ENCODE measurements at regions not wholly inside any gene's neighbourhood (a gene's known extent, or its start where the extent isn't known, plus 50 kb on each side); places are given as distances from the start of the nearest gene placed in this dataset.

DNA sequence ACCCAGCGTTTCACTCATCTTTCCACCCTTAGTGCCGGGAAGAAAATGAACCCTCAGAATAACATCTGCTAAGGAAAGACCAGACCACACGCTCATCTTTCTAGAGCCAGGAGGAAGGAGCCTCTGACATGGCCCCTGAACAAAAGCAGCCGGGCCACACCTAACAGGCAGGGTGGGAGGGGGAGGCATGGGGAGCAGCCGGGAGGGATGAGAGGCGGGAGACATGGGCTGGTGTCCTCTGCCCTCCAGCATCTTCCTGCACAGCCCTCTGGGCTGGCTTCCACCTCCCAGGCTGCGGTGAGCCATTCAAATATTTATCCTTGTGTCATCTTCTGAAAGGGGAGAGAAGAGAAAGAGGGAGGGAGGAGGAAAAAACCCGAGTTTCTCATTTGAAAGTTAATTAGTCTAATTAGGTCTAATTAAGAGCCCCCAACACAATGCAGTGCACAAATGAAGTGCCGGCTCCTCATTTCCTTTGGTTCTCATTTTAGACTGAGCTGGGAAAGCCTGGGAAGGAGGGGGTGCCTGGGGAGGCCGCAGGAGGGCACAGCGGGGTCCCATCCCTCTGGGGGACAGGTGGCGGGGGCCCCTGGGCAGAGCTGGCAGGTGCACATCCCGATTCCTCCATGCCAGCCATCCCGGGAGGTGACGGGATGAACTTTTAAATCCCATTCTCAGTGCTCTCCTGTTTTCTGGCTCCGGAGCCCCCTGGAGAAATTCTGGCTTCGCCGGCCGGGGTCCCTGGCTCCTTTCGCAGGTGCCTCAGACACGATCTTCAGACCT is 90.5 kb downstream of the ENGASE start:
- no peak for DNase-seq

DNA sequence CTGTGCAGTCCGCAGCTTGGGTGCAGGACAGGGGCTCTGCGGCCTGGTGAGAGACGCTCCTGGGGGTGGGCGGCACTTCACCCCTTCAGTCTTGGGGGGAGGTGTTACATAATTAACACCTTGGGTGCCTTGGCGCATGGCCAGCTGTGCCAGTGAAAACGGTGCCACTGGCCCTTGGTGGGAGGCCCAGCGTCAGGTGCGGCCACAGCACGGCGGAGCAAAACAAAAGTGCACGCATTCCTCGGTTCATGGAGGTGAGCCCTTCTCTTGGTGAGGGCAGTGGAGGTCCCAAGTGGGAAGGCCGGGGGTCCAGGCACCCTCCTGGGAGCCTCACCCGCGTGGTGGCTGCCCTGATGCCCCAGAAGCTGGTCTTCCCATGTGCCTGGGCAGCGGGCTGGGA is 89.8 kb downstream of the ENGASE start:
- DNase-seq: no peak

DNA sequence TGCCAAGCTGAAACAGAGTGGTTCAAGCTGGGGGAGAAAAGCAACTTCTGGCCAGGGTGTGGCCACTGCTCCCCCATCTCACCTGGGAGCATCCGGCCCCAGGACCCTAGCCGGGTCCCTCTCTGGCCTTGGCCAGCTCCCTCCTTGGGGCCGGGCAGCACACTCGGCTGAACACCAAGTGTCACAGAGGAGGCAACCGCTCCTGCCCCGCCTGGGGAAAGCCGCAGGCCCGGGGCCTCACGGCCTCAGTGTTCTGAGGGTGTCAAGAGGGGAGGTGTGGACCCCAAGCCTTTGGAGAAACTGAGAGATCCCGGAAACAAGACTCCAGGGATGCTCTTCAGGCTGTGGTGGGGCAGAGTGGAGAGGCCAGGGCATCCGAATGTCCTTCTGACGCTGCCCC is 88.4 kb downstream of the ENGASE start:
- no peak for DNase-seq

DNA sequence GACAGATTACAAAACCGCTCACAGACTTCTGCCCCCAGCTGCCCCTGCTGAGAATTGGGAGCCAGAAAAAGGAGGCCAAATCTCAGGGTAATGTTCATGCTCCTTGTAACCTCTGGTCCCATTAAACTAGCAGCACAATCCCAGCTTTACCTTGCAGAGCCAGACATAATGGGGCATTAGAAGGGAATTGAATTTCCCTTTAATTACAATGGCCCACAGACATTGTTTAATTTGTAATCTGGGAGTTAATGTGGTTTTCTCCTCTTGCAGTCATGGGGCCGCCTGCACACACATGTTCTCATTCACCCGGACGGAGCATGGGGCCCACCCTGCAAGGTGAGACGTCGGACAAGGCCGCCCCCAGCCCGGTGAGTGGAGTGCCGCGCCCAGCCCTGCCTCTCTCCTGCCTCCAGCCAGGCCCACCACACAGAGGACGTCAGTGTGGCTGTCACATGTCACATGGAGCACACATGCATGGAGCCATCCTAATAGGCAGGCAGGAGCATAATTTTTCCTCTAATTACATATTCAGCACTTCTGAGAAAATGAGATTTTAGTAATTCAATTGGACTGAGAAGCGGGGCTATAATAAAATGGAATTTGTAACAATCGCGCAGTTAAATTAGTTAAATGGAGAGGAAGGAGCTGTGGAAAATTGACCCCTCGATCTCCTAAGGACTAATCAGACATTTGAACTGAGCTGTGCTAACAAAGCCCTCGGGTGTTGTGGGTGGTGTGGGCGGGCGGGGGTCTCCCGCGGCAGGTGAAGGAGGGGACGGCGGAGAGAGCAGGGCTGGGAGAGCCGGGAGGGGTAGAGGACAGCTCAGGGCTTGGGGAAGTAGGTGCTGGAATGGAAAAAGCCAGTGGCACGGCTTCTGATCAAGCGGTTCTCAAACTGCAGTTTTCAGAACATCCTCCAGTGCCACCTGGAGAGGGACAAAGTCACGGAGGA is 87.7 kb downstream of the ENGASE start:
- DNase-seq: no peak

DNA sequence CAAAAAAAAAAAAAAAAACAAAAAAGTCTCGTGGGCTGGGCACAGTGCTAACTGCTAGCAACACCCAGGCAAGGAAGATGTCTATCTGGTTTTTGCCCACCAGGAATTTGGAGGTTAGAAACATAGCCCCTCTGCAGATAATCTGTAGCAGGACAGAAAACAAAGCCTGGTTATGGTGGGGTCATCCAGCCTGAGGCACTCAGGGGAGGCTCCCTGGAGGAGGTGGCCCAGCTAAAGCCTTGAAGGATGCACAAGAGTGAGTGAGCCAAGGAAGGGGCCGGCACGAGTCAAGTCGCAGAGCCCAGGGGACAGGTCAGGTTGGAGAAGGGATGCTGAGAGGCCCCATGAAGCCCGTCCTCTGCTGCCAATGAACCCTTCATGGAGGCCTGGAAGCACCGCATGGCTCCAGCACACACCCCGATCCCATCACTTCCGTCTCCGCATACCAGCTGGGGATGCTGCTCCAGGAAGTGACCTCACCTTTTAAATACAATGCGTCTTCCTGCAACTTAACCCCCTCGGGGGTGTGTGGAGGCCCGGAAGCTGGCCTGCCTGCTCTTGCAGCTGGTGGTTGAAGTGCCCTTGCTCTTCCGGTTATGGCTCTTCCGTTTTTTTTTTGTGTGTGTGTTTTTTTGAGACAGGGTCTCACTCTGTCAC is 86.5 kb downstream of the ENGASE start:
- no peak for DNase-seq

DNA sequence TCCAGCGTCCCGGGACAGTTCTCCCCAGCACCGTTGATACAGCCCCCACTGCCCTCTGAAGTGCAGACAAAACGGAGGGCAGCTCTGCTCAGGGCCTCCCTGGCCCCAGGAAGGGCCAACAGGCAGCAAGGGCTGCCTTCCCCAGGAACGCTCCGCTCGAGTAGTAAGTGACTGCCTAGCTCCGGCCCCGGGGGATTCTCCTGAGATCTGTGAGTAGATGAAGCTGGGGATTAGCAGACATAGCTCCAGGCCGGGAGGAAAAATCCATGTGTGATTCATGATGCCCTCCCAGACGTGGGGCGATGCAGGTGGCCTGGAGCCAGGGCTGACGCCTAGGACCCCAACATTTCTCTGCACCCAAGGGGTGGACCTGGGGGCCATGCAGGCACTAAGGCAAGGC is 85.3 kb downstream of the ENGASE start:
- no peak for DNase-seq

DNA sequence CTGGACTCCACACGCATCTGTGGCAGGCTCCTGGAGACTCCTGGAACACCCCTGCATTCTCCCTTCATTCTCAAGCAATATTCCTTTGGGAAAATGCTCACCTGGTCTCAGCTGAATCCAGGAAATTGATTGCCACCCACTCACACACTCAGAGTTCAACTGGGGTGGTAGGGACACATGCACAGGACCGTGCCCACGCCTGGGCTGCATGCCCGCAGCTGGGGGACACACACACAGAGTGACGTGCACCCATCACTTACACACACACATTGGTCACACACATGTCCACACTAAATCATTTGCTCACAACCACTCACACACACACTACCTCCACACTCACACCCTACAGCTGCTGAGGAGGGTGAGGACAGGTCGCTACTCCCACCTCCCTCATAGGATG is 84.8 kb downstream of the ENGASE start:
- no peak for DNase-seq

DNA sequence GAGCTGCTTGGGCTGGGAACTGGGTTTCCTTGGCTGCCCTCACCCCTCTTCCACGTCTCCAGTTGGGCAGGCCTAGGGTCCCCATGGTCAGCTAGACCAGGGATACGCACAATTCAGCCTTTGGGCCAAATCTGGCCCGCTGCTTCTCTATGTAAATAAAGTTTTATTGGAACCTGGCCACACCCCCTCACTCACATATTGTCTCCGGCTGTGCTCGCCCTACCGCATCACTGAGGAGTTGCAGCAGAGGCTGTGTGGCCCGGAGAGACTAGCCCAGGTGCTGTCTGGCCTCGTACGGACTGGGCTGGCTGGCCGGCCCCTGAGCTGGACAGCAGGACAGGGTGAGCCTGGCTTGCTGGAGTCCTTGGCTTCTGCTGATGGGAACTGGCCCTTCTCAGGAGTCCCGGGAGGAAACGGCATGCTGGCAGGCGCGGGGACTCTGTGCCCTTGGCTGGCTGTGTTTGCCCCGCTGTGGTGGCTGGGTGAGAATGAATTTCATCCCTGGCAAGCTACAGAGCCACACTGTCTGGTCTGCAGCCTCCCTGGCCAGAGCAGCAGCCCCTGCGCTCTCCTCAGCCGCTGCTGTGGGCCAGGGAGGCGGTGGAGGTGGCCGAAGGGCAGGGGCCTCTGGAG is 82.0 kb downstream of the ENGASE start:
- DNase-seq: no peak

DNA sequence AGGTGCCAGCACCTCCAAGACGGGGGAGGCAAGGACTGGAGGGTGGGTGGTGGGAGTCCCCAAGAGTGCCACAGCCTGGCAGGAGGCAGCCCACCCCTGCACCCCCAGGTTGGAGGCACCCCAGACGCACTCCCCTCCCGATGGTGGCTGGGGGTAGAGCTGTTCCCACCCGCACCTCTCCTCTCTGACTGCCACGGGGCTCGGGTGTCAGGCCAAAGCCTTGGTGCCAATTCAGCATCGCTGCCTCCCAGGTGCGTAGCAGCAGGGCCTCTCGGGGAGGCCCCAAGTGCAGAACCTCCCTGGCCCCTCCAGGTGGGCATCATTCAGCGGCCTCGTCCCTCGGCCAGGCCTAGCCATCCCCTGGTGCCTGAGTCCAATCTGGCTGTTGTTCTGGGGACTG is 81.1 kb downstream of the ENGASE start:
- no peak for DNase-seq

DNA sequence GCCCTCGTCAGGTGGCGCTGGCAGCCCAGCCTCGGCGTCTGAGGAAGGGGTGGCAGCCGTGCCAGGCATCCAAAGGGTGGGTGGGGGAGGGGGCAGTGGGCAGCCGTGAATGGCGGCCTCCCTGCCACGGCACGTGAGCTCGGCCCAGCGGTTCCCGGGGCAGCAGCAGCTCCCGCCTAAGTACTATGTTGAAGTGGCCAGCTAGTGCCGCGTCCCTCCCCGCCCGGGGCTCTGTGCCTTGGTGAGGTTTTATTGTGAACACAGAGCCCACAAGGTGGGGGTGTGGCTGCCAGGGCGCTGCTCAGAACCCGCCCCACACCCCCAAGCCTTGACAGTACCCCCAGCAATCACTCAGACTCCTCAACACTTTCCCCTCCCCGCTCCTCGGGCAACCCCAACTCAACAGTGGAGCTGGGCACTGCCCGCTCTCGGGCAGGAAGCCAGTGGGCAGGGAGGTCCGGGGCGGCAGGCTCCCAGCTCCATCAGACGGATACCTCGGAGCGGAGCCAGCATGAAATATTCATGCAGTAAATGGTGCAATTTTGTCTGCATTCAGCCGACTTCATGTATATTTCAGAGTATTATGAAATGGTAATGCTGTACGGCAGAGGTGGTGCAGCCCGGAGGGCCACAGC is 80.4 kb downstream of the ENGASE start:
- no peak for DNase-seq

DNA sequence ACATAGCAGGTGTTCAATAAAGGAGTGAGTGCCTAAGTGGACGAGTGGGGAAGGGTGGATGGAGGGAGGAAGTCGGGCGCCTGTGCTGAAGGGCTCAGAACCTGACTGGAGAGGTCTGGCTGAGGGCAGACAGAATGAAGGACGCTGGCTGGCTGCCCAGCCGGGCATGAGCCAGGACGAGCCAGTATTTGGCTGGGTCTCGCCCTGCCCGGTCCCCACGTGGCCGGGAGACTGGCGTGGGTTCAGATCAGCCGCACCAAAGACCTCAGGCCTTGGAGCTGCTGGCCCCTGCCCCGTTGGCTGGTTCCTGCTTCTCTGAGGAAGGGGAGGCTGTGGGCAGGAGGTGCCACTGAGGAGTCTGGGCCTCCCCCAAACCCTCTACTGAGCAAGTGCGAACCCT is 79.8 kb downstream of the ENGASE start:
- DNase-seq: no peak

DNA sequence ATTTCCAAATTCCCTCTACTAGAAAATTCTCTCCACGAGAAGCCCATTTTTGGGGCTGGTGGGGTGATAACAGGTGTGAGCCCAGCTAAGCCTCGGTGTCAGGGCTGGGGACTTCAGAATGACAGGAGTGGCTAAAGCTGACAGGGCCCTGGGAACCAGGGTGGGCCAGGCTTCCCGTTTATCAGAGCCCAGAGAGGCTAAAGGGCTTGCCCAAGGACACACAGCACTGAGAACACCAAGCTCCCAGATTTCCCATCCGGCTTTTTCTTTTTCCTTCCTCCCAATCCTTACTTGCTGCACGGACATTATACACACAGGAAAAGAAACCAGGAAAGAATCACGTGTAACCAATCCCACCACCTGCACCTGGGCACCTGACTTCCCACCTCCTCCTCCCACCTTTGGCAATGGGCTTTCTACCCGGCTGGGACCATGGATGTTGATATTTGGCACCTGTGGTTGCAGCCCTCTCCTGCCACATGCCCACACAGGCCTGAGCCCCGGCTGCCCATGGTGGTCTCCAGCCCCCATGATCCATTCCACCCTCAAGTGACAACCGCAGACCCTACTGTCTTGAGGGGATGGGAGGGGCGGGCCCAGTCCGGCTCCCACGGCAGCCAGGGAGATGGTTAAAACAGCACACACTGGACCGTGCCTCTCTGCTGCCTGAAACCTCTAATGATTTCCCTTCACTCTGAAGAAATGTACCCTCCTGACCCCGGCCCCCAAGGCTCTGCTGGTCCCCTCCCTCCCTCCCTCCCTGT is 78.9 kb downstream of the ENGASE start:
- no peak for DNase-seq

DNA sequence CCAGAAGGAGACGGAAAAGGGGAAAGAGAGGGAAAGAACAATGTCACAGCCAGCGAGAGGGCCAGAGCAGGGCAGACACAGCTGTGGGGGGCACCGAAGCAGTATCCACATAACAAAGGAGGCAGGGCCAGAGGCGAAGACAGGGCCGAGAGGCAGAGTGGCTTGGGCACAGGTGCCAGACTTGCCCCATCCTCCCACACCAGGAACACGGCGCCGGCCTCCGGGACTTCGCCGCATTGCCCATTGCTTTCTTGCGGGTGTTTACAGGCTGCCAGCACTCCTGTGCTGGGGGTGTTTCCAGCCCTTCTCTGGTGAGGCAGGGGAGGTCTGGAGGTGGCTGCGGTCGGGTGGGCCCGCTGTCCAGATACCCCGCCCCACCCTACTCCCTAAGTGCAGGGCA is 78.0 kb downstream of the ENGASE start:
- DNase-seq: no peak

DNA sequence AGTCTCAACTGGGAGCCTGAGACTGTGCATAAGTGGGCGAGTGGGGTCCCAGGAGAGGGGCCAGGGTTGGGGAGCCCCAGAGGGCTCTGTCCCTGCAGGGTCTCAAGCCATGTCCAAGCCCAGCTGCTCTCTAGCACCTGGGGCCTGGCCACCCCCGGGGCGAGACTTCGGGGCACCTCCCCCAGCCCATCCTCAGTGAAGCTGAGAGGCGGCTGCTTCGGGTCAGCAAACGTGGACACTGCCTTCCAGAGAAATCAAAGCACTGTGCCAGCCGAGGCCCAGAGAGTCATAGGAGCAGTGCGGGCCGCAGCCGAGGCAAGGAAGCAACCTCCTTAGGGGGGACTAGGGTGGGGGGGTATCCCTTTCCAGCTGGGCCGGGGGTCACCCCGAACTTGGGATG is 77.5 kb downstream of the ENGASE start:
- DNase-seq: no peak

DNA sequence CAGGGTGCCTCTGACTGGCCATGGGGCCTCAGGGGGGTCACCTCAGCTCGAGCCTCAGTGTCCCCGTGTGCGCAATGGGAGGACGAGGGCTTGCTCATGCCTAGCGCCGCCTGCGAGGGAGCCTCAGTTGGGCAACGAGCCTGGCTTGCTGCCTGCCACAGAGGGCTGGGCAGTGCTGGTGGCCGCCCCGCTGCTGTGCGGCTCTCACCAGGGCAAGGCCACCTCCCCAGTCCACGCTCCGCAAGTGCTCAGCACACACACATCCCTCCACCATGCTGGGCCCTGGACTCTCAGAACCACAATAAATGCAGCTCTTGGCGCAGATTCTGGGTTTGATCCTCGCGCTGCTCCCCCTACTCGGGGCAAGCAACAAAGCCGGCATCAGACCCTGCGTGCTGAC is 76.2 kb downstream of the ENGASE start:
- no peak for DNase-seq

DNA sequence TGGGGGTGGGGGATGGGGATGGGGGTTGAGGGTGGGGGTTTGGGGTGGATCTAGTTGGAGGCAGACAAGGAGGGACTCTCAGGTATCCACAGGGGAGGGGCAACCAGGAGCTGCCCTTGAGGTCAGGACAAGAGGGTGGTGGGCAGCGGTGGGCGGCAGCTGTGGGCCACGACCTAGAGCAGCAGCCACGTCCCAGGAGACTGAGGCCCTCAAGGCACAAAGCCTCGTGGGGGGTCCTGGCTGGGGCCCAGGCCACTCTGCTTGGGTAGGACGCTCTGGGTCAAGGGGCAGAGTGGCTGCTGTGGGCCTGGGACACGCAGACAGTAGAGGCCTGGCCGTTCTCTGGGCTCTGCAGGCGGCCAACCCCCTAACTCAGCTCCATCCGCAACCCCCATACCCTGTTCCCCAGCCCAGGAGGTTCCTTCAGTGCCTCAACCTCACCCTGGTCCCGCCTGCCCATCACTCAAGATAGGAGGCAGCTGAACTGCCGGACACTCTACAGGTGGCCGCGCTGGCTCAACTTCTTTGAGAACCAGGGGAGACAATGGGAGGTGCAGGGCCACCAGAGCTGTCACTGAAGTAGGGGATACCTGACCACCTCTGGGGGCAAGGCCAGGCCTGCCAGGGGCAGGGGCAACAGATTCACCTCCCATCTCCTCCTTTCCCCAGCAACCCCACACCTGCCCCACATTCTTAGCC is 75.6 kb downstream of the ENGASE start:
- DNase-seq: no peak

DNA sequence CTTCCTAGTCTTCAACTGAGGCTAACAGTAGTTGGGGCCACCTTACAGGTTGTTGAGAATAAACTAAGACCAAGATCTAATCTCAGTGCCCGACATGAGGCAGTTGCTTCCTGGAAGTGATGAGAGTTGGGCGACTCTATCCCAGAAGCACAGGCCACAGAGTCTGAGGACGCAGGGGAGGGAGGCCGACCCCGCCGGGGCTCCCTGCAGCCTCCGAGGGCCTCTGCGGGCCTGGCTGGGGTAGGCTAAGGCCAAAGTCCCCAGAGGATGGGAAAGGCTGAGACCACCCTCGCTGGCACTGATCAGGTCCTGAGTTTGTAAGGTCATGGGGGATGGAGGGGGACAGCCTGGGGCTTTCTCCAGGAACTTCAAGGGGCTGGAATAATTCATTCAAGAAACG is 74.0 kb downstream of the ENGASE start:
- DNase-seq: no peak

DNA sequence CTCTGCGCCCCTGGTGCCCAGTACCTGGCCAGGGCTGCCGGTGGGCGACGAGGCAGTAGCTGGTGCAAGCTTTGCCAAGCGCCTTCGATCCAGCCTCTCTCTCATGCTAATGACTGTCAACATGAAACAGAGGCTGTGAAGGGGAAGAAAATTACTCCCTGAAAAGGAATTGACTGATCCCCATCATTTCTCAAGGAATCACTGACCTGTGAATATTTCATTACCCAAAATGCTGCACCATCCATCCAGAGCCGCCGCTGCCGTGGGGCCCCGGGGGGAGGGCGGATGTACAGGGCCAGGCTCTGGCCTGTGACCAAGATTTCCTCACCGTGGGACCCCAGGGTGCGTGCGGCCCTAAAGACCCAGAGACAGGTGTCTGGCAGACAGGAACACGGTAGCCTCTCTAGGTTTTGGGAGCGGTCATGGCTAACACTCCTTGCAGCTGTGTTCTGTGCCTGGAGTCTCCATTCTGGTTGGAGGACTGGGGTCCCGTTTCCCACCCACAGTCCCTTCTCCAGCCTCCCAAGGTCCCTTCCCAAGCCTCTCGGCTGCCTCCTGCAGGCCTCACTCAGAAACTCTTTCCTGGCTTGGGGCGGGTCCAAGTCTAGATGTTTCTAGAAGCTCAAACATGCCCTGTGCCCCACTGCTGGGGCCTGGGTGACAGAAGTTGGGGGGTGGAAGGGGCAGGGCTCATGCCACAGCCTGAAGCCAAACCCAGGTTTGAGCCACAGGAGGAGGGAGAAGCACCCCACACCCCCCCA is 73.3 kb downstream of the ENGASE start:
- no peak for DNase-seq

DNA sequence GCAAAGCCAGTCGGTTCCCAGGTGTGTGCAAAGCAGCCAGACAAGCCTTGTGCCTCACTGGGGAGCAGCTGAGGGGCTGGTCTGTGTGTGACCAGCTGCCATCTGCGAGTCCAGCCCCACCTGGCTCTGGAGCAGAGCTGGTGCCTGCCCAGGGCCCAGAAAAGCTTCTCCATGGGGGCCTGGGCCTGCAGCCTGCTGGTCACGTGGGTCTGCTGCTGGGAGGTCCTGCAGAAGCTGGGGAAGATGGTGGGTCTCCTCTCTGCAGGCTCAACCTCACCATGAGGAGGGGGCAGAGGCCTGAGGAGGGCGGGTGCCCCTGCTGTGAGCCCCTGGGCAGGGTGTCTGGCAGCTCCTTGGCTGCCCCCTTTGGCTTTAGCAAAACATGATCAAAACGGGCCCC is 71.9 kb downstream of the ENGASE start:
- DNase-seq: no peak

DNA sequence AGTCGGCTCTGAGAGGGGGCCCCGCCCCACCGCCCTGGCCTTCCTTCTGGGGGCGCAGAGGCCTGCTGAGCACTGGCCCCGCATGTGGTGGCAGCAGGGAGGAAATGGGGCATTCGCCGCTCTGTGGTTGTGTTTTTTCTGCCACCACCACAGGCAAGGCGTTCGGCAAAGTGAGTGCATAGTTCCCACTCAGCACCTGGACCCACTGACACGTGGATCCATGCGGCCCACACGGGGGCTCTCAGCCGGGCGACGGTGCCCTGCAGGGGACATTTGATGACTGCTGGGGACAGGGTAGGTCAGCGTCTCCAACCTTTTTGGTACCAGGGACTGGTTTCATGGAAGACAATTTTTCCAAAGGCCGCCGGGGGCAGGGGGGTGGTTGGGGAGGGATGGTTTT is 70.9 kb downstream of the ENGASE start:
- DNase-seq: no peak
